GM13976 (cell line): ENCODE measurements at regions not wholly inside any gene's neighbourhood (a gene's known extent, or its start where the extent isn't known, plus 50 kb on each side); places are given as distances from the start of the nearest gene placed in this dataset.

Source experiments
- DNase-seq: peaks from one replicate; pipeline ENCODE4 v3.0.0; 2012; ENCODE audit warnings: low spot score
- in situ Hi-C: fragments of 300-500 bp; cut with MboI; formaldehyde crosslinking; loops from one replicate; pipeline ENCODE4 v1.12.0; 2022; ENCODE audit warnings: low sequenced_read_pairs, mixed read lengths, inconsistent platforms; ENCODE audit not compliant: unreplicated experiment
- TF ChIP-seq, protein P1 (sequence below): IDR thresholded peaks from 2 replicates; pipeline ENCODE4 v1.5.1; 2012; ENCODE audit warnings: borderline replicate concordance, mild to moderate bottlenecking; ENCODE audit not compliant: insufficient read depth; ENCODE audit errors: extremely low read depth, missing control alignments, control extremely low read depth

DNA sequence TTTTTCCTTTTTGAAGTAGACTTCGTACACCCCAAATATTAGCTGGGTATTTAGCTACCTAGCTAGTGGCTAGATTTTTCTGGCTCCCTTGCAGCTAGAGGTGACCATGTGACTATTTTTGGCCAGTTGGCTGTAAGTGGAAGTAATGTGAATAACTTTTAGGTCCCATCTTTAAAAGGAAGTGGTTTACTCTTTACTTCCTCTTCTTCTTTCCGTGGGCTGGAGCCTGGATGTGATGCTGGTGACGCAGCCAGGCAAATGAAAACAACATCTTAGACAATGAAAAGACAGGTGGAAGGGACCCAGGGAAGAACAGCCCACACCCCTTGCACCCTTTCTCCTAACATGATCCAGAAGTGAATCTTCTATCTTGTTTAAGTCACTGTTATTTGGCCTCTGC is 245.5 kb downstream of the ATP23 start:
- in situ Hi-C loops: no loop called here
- TF ChIP-seq, protein P1, sequence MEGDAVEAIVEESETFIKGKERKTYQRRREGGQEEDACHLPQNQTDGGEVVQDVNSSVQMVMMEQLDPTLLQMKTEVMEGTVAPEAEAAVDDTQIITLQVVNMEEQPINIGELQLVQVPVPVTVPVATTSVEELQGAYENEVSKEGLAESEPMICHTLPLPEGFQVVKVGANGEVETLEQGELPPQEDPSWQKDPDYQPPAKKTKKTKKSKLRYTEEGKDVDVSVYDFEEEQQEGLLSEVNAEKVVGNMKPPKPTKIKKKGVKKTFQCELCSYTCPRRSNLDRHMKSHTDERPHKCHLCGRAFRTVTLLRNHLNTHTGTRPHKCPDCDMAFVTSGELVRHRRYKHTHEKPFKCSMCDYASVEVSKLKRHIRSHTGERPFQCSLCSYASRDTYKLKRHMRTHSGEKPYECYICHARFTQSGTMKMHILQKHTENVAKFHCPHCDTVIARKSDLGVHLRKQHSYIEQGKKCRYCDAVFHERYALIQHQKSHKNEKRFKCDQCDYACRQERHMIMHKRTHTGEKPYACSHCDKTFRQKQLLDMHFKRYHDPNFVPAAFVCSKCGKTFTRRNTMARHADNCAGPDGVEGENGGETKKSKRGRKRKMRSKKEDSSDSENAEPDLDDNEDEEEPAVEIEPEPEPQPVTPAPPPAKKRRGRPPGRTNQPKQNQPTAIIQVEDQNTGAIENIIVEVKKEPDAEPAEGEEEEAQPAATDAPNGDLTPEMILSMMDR: no peak
- DNase-seq: no peak

DNA sequence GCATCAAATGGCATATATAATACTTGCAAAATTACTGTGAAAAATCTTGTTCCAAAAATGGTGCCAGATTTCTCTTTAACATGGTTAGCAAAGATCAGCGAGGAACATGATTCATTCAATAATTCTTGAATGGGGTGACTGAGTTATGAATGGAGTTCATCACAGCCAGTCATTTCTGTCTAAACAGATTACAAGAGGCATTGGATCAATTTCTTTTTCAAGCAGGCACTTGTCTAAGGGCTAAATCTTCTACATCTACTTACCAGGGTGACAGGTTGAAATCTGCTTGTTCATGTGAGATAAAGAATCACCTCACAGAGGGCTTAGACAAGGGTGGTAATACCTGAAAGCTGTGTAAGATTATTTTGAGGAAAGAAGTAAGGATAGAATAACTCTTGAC is 247.7 kb downstream of the ATP23 start:
- TF ChIP-seq, protein P1: no peak

DNA sequence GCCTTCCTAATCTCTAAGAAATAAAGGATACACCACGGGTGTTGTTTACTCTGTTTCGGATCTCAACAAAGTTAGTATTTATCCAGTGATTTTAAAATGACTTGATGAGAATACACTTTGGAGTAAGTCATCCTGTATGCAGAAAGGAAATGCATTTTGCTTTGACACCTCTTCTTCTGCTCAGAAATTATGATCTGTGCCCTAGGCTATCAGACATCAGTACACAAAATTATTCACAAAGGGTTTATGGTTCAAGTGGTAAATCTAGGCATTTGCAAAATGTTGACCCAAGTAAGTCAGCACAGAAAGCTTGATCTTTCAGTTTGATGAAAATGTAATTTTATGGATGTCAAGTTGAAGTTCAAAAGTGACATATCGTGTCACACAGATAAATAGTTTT is 248.5 kb downstream of the ATP23 start:
- in situ Hi-C loops: no loop called here
- no peak for DNase-seq
- TF ChIP-seq, protein P1: no peak

More for the DNA sequence above, 247.7 kb downstream of the ATP23 start:
- no peak for DNase-seq
- in situ Hi-C loops: no loop called here

DNA sequence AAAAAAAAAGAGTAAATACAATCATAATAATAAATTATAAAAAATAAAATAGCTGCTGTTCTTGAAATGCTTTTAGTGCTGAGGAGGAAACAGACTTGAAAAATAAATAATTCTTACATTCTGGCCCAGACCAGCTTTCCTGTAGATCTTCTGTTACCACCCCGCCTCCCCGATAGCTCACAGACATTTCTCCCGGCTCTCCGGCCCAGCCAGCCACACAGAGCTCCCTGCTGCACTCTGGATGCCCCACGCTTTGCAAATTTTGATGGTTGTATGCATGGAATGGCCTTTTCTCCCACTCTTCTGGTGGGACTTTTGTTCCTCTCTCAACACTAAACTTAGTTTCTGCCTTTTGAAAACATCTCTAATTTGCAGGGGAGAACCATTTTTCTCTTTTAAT is 249.3 kb downstream of the ATP23 start:
- no peak for DNase-seq
- TF ChIP-seq, protein P1: no peak
- in situ Hi-C loops: no loop called here

DNA sequence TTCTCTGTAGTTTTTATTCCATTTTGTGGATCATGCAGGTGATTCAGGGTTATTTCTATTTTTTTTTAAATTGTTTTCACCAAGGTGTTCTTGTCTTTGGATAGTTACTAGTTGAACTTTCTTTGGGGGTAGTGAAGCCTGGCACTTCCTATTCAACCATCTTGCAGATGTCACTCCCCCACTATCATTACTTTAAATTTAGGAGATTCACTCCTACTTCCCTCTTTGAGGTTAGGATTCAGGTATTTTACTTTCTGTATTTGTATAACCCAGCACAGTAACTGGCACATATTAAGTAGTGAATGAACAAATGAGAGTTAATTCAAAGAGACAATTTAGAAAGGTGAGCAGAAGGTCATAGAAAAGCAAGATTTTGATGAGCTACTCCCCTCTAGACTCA is 255.6 kb downstream of the ATP23 start:
- DNase-seq: no peak
- in situ Hi-C loops: no loop called here
- TF ChIP-seq, protein P1: no peak

DNA sequence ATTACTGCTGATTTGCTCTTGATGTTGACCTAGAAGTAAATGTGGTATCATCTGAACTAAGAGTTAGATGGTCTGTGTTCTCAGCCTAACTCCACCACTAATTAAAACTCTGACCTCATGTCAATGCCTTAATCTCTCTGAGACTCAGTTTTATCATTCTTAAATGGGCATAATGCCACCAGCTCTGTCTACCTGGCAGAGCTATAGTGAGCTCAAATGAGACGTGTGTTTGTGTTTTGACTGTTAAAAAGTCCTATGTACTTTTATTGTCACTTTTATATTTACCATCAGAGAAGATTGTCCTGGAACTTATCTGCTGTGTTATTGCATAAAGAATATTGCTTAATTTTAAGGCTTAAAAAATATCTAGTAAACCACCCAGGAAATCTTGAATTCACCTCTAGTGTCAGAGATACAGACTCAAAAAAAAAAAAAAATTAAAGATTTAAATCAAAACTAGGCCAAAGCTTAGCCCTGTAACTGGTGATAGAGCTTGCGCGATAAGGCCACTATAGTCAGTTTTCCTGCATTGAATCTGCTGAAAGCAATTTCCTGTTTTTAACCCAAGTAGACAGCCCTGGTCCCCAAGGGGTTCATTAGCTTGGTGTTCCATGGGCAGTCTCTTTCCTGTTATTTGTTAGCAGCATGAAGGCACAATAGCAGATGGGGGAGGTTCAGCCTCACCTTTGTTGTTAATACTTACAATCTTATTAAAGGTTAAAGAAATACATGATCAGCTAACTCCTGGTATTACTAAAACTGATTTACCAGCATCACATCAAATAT is 261.8 kb downstream of the ATP23 start:
- in situ Hi-C loops: no loop called here
- TF ChIP-seq, protein P1: no peak

More for the DNA sequence above, 261.8 kb downstream of the ATP23 start:
- DNase-seq: no peak
